AG09319 (cell line): ENCODE measurements at regions not wholly inside any gene's neighbourhood (a gene's known extent, or its start where the extent isn't known, plus 50 kb on each side); places are given as distances from the start of the nearest gene placed in this dataset.

Experiments
- DNase-seq: peaks from one replicate; pipeline ENCODE4 v3.0.0-alpha.2; 2010; ENCODE audit warnings: low read depth; ENCODE audit errors: extremely low read depth
- CTCF ChIP-seq: IDR thresholded peaks from 2 replicates; pipeline ENCODE4 v1.5.1; 2011; ENCODE audit warnings: low read depth, mild to moderate bottlenecking, inconsistent platforms, low read length, moderate library complexity

GRCh38 chr3:134427400-134428111 is 53.3 kb upstream of the AMOTL2 start:
- TF ChIP-seq CTCF = no peak; the same call in 1 of the 2 replicates
- peak; percentile 88 for DNase-seq

- peak; percentile 28 for DNase-seq
- no peak for TF ChIP-seq CTCF
These were observed 52.5 kb upstream of the AMOTL2 start for GRCh38 chr3:134426660-134427181.

- no peak for DNase-seq
- TF ChIP-seq CTCF = no peak
These were observed 51.7 kb upstream of the AMOTL2 start for GRCh38 chr3:134425943-134426342.
